Stimulated activated CD4-positive, alpha-beta T cell treated with anti-CD3 and anti-CD28 coated beads, Interleukin-4, amount 100 ng/mL, for 1 hour (primary cell): ENCODE measurements at regions not wholly inside any gene's neighbourhood (a gene's known extent, or its start where the extent isn't known, plus 50 kb on each side); places are given as distances from the start of the nearest gene placed in this dataset.

Experiments
- DNase-seq: peaks from one replicate; pipeline ENCODE4 v3.0.0-alpha.2; 2020

- DNase-seq = no peak
Measured at GRCh38 chr5:34570143-34570542, 86.0 kb upstream of the RAI14 start.

GRCh38 chr5:34570721-34571676 is 85.1 kb upstream of the RAI14 start:
- DNase-seq = no peak

GRCh38 chr5:34571677-34572041 is 84.5 kb upstream of the RAI14 start:
- no peak for DNase-seq

- no peak for DNase-seq
Measured at GRCh38 chr5:34574936-34575467, 81.1 kb upstream of the RAI14 start.

- DNase-seq = no peak
Measured at GRCh38 chr5:34576891-34577666, 79.0 kb upstream of the RAI14 start.

GRCh38 chr5:34578962-34579361 is 77.2 kb upstream of the RAI14 start:
- DNase-seq = no peak

- DNase-seq = no peak
Measured at GRCh38 chr5:34580983-34581382, 75.1 kb upstream of the RAI14 start.

- DNase-seq = no peak
Measured at GRCh38 chr5:34582371-34582770, 73.8 kb upstream of the RAI14 start.

- DNase-seq = no peak
Measured at GRCh38 chr5:34583167-34583566, 73.0 kb upstream of the RAI14 start.

- no peak for DNase-seq
Measured at GRCh38 chr5:34584165-34584564, 72.0 kb upstream of the RAI14 start.

- DNase-seq = no peak
Measured at GRCh38 chr5:34585601-34586104, 70.5 kb upstream of the RAI14 start.

GRCh38 chr5:34586117-34586885 is 69.8 kb upstream of the RAI14 start:
- DNase-seq = no peak

- no peak for DNase-seq
Measured at GRCh38 chr5:34587355-34588241, 68.5 kb upstream of the RAI14 start.

- DNase-seq = no peak
Measured at GRCh38 chr5:34589832-34590231, 66.3 kb upstream of the RAI14 start.

GRCh38 chr5:34591723-34592122 is 64.4 kb upstream of the RAI14 start:
- DNase-seq = no peak

GRCh38 chr5:34597034-34598027 is 58.8 kb upstream of the RAI14 start:
- no peak for DNase-seq

GRCh38 chr5:34598177-34598794 is 57.8 kb upstream of the RAI14 start:
- no peak for DNase-seq

GRCh38 chr5:34599471-34600117 is 56.5 kb upstream of the RAI14 start:
- no peak for DNase-seq

GRCh38 chr5:34600118-34600493 is 56.0 kb upstream of the RAI14 start:
- no peak for DNase-seq
